ENCODE measurements at regions not wholly inside any gene's neighbourhood (a gene's known extent, or its start where the extent isn't known, plus 50 kb on each side); places are given as distances from the start of the nearest gene placed in this dataset.
A peak's percentile ranks its signal among the peaks of the same experiment; 100 is the strongest.

DNA sequence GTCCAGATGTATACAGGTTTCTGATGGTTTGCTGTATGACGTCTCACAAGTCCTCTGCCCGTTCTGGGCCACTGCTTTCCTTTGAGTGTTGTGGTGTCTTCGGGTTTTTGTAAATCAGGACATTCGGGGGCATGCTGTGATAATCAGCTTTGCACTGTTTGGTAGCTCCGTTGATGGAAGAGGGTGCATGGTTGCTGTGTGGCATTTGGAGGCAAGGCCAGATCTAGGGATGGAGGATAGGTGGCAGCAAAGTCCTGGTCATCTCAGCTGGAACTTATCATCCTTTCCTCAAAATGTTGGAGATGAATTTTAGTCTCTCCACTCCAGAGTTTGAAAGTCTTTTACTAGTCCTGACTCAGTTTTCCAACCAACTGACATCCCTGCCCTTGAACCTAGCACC lies 91.0 kb downstream of the SCP2D1 start:
- Histone ChIP-seq H3K79me2 (no peaks in the 10 kb centered on the region), H2AFZ (no peak overlapping the region), H3K9me3 (ENCODE audit: control insufficient read depth, low read length) (no peaks in the 10 kb centered on the region), H3K4me2 (ENCODE audit: low read length) (no peak overlapping the region), H3K27me3 (ENCODE audit: control insufficient read depth, insufficient read depth, low read length) (no peaks in the 10 kb centered on the region), H3K9ac (no peak overlapping the region), H3K4me1 (peaks cover 6% of the 10 kb centered on the region), H3K27ac (no peak overlapping the region), H3K4me3 (ENCODE audit: low read depth, low read length) (no peak overlapping the region), H3K36me3 (ENCODE audit: control insufficient read depth, insufficient read depth, low read length) (no peaks in the 10 kb centered on the region)
- TF ChIP-seq CTCF (IDR thresholded peaks at IDR 0.05), result peak; percentile 69

GRCh38 chr20:18906046-18906445 lies 92.5 kb downstream of the SCP2D1 start:
- Histone ChIP-seq H2AFZ (no peak overlapping the region), H3K9me3 (ENCODE audit: control insufficient read depth, low read length) (no peaks in the 10 kb centered on the region), H3K4me3 (ENCODE audit: low read depth, low read length) (no peak overlapping the region), H3K36me3 (ENCODE audit: control insufficient read depth, insufficient read depth, low read length) (no peaks in the 10 kb centered on the region), H3K9ac (no peak overlapping the region), H3K79me2 (no peaks in the 10 kb centered on the region), H3K27ac (no peak overlapping the region), H3K4me1 (peaks cover 9% of the 10 kb centered on the region), H3K4me2 (ENCODE audit: low read length) (no peak overlapping the region), H3K27me3 (ENCODE audit: control insufficient read depth, insufficient read depth, low read length) (no peaks in the 10 kb centered on the region)
- TF ChIP-seq CTCF (IDR thresholded peaks at IDR 0.05), result no peak

DNA sequence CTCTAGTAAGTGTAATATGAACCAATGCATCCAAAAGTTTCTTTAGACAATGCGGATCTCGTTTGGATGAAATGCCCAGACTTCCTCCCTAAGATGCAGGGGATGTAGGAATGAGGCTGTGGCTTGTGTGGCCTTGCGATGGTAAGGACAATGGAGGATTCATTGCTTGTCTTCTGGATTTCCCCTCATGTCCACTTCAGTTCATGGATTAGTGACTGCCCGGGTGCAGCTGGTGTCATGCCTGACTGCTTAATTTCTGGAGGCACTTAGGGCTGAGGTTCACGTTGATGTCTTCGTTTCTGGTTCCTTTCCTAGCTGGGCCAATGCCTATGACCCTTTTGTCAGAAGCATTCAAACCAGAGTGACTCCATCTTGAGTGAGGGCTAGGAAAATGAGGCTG lies 93.8 kb downstream of the SCP2D1 start:
- no peak overlapping the region for H3K4me2 ChIP-seq (ENCODE audit: low read length)
- no peak for TF ChIP-seq CTCF (IDR thresholded peaks at IDR 0.05)
- H3K4me3 ChIP-seq (ENCODE audit: low read depth, low read length), result no peak overlapping the region
- no peaks in the 10 kb centered on the region for H3K27me3 ChIP-seq (ENCODE audit: control insufficient read depth, insufficient read depth, low read length)
- H3K4me1 ChIP-seq, result peaks cover 16% of the 10 kb centered on the region
- no peaks in the 10 kb centered on the region for H3K79me2 ChIP-seq
- no peaks in the 10 kb centered on the region for H3K9me3 ChIP-seq (ENCODE audit: control insufficient read depth, low read length)
- H3K27ac ChIP-seq, result no peak overlapping the region
- H2AFZ ChIP-seq, result no peak overlapping the region
- H3K9ac ChIP-seq, result no peak overlapping the region
- no peaks in the 10 kb centered on the region for H3K36me3 ChIP-seq (ENCODE audit: control insufficient read depth, insufficient read depth, low read length)

DNA sequence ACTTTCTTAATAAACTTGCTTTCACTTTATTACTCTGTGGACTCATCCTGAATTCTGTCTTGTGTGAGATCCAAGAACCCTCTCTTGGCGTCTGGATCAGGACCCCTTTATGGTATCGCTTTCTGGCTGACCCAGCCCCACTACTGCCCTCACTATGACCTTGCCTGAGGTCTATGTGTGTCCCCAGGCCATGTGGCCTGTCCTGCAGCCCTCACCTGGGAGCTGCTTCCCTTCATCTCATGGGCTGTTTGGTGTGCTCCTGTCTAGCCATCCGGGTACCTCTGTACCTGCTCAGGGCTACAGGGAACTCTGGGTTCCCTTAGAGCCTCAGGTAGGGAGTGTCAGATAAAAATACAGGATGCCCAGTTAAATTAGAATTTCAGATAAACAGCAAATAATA lies 94.5 kb downstream of the SCP2D1 start:
- Histone ChIP-seq H3K36me3 (ENCODE audit: control insufficient read depth, insufficient read depth, low read length) (no peaks in the 10 kb centered on the region), H3K27ac (no peak overlapping the region), H3K9ac (no peak overlapping the region), H3K79me2 (no peaks in the 10 kb centered on the region), H2AFZ (peak overlapping the region; percentile 29), H3K4me3 (ENCODE audit: low read depth, low read length) (no peak overlapping the region), H3K9me3 (ENCODE audit: control insufficient read depth, low read length) (no peaks in the 10 kb centered on the region), H3K4me2 (ENCODE audit: low read length) (no peak overlapping the region), H3K4me1 (peaks cover 22% of the 10 kb centered on the region), H3K27me3 (ENCODE audit: control insufficient read depth, insufficient read depth, low read length) (no peaks in the 10 kb centered on the region)
- TF ChIP-seq CTCF (IDR thresholded peaks at IDR 0.05), result no peak

GRCh38 chr20:18909254-18909653 lies 95.7 kb downstream of the SCP2D1 start:
- no peaks in the 10 kb centered on the region for H3K36me3 ChIP-seq (ENCODE audit: control insufficient read depth, insufficient read depth, low read length)
- H3K9me3 ChIP-seq (ENCODE audit: control insufficient read depth, low read length), result no peaks in the 10 kb centered on the region
- no peak for TF ChIP-seq CTCF (IDR thresholded peaks at IDR 0.05)
- no peaks in the 10 kb centered on the region for H3K27me3 ChIP-seq (ENCODE audit: control insufficient read depth, insufficient read depth, low read length)
- no peak overlapping the region for H3K27ac ChIP-seq
- H3K4me1 ChIP-seq, result peaks cover 33% of the 10 kb centered on the region
- no peak overlapping the region for H3K9ac ChIP-seq
- no peak overlapping the region for H3K4me3 ChIP-seq (ENCODE audit: low read depth, low read length)
- no peak overlapping the region for H3K4me2 ChIP-seq (ENCODE audit: low read length)
- H3K79me2 ChIP-seq, result no peaks in the 10 kb centered on the region
- H2AFZ ChIP-seq, result no peak overlapping the region
